Upper lobe of left lung (tissue), 6 donors: ENCODE measurements at regions not wholly inside any gene's neighbourhood (a gene's known extent, or its start where the extent isn't known, plus 50 kb on each side); places are given as distances from the start of the nearest gene placed in this dataset.

Experiments used
- ATAC-seq, 2 donors: fragments of 200-7000 bp; cut with Tn5 transposase; one replicate each; pipeline ENCODE4 v1.9.1; 2022; ENCODE audit warnings: mild to moderate bottlenecking in 2 of 2, moderate library complexity in 2 of 2; ENCODE audit not compliant: low FRiP score in 2 of 2
- DNase-seq, 2 donors: peaks; one replicate each; pipeline ENCODE4 v3.0.0-alpha.2; 2019 to 2020
- H3K27ac ChIP-seq, 4 donors: fragments of 200-600 bp; sonication (generic); one replicate each; pipeline ENCODE4 v1.5.1; 2016 to 2019
- H3K27me3 ChIP-seq, 4 donors: fragments of 200-600 bp; sonication (generic); one replicate each; pipeline ENCODE4 v1.5.1; 2017 to 2019
- H3K36me3 ChIP-seq, 4 donors: fragments of 200-600 bp; sonication (generic); one replicate each; pipeline ENCODE4 v1.5.1; 2016 to 2019
- H3K4me1 ChIP-seq, 4 donors: fragments of 200-600 bp; sonication (generic); one replicate each; pipeline ENCODE4 v1.5.1; 2018 to 2019
- H3K4me3 ChIP-seq, 4 donors: fragments of 200-600 bp; sonication (generic); one replicate each; pipeline ENCODE4 v1.5.1; 2017 to 2019; ENCODE audit warnings: mild to moderate bottlenecking in 2 of 4, moderate library complexity in 1 of 4
- H3K9me3 ChIP-seq, 4 donors: fragments of 200-600 bp; sonication (generic); one replicate each; pipeline ENCODE4 v1.5.1; 2018 to 2019
- EP300 ChIP-seq, 4 donors: sonication (generic); formaldehyde crosslinking; IDR thresholded peaks; one replicate each; pipeline ENCODE4 v1.5.1; 2017; ENCODE audit warnings: antibody characterized with exemption in 4 of 4, control low read depth in 2 of 4
- POLR2A ChIP-seq, 4 donors: fragments of 450-650 bp; IDR thresholded peaks; one replicate each; pipeline ENCODE4 v1.5.1; 2016 to 2017; ENCODE audit warnings: antibody characterized with exemption in 4 of 4, mild to moderate bottlenecking in 2 of 4
- POLR2AphosphoS5 ChIP-seq, 2 donors: sonication (generic); formaldehyde crosslinking; IDR thresholded peaks; one replicate each; pipeline ENCODE4 v1.5.1; 2017; ENCODE audit warnings: antibody characterized with exemption in 2 of 2
- WGBS, 2 donors: methylation state at CpG; one replicate each; pipeline ENCODE4 v1.1.5; 2017 to 2018; 5-methylcytosine and 5-hydroxymethylcytosine counted together
- TF ChIP-seq, protein P1 (sequence below), 6 experiments: fragments of 450-650 bp in 4 of 6; fragments of 200-600 bp in 2 of 6; sonication (generic) in 2 of 6; IDR thresholded peaks; one replicate each; pipeline ENCODE4 v1.5.1; 2016 to 2019; ENCODE audit warnings: antibody characterized with exemption in 6 of 6
- donor health status: DM: no; HTN: no; CAD: no; lungs with moderate emphysema.
- donor health status: DM: no; HTN: yes; CAD: no; lungs with severe emphysema.

DNA sequence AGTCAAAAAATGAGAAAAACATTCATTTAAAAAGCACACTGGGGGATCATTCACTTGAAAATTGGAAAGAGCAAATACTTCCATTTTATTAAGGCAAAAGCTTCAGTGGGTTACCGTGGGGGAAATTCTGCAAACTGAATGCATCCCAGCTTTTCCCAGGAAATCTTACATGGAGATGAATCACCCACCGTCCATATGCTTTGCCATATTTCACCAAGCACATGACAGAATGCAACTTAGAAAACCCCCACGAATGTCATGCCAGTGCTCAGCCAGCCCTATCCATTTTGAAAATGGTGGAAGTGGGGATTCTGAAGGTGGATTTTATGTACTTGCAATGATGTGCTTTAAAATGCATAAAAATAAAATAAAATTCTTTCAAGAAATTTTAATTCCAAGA lies 485.5 kb upstream of the ID2 start:
- Histone ChIP-seq H3K4me1 (no peaks in the 10 kb centered on the region), H3K27ac (no peak overlapping the region), H3K4me3 (no peak overlapping the region), H3K36me3 (no peaks in the 10 kb centered on the region), H3K9me3 (no peaks in the 10 kb centered on the region), H3K27me3 (no peaks in the 10 kb centered on the region)
- ATAC-seq (no peak), DNase-seq (no peak)
- TF ChIP-seq EP300 (IDR thresholded peaks at IDR 0.05) (no peak), POLR2AphosphoS5 (IDR thresholded peaks at IDR 0.05) (no peak), POLR2A (IDR thresholded peaks at IDR 0.05) (no peak)
- TF ChIP-seq, protein P1, sequence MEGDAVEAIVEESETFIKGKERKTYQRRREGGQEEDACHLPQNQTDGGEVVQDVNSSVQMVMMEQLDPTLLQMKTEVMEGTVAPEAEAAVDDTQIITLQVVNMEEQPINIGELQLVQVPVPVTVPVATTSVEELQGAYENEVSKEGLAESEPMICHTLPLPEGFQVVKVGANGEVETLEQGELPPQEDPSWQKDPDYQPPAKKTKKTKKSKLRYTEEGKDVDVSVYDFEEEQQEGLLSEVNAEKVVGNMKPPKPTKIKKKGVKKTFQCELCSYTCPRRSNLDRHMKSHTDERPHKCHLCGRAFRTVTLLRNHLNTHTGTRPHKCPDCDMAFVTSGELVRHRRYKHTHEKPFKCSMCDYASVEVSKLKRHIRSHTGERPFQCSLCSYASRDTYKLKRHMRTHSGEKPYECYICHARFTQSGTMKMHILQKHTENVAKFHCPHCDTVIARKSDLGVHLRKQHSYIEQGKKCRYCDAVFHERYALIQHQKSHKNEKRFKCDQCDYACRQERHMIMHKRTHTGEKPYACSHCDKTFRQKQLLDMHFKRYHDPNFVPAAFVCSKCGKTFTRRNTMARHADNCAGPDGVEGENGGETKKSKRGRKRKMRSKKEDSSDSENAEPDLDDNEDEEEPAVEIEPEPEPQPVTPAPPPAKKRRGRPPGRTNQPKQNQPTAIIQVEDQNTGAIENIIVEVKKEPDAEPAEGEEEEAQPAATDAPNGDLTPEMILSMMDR (IDR thresholded peaks at IDR 0.05), result no peak
- WGBS, 2 donors, result 93 to 94% methylated on average over 3 of the region's 3 CpGs

DNA sequence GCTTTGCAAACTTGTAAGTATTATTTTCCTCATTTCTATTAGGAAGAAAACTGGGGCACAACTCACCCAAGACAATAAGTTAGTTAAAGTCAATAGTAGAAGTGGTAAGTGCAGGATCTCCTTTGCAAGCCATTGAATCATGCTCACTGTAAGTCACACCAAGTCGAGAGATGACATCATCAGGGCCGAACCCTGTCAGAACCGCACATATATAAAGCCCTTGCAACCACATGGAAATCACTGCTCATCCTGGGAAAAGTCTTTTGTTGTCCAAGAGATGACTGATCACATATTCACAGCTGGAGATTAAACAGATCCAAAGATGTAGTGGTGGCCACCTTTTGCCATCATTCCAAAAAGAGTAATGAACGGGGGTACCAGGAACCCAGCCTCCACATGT lies 484.8 kb upstream of the ID2 start:
- DNase-seq (no peak), ATAC-seq (no peak)
- Histone ChIP-seq H3K4me3 (no peak overlapping the region), H3K4me1 (no peaks in the 10 kb centered on the region), H3K36me3 (no peaks in the 10 kb centered on the region), H3K27ac (no peak overlapping the region), H3K27me3 (no peaks in the 10 kb centered on the region), H3K9me3 (no peaks in the 10 kb centered on the region)
- TF ChIP-seq, protein P1 (IDR thresholded peaks at IDR 0.05), result no peak
- TF ChIP-seq POLR2A (IDR thresholded peaks at IDR 0.05), result no peak
- no peak for TF ChIP-seq POLR2AphosphoS5 (IDR thresholded peaks at IDR 0.05)
- TF ChIP-seq EP300 (IDR thresholded peaks at IDR 0.05), result no peak
- 93 to 98% methylated on average over 4 of the region's 4 CpGs for WGBS, 2 donors

DNA sequence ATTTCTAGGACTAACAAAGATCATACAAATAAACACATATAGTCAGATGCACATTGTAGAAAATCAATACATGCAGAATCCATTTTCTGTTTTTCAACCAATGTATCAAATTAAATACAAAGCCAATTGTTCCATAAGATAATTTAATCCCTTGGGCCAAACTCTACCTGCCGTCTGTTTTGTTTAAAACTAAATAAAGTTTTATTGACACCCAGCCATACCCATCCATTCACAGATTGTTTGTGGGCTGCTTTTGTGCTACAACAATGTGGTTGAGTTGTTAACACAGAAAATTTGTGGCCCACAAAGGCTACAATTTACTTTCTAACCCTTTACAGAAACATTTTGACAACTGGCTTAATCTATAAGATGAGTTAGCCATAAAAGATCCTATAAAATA lies 484.0 kb upstream of the ID2 start:
- 90% methylated on average over 1 of the region's 1 CpG for WGBS, 2 donors
- Histone ChIP-seq H3K27me3 (no peaks in the 10 kb centered on the region), H3K36me3 (no peaks in the 10 kb centered on the region), H3K27ac (no peak overlapping the region), H3K4me1 (no peaks in the 10 kb centered on the region), H3K4me3 (no peak overlapping the region), H3K9me3 (no peaks in the 10 kb centered on the region)
- no peak for TF ChIP-seq POLR2A (IDR thresholded peaks at IDR 0.05)
- TF ChIP-seq, protein P1 (IDR thresholded peaks at IDR 0.05), result no peak
- TF ChIP-seq EP300 (IDR thresholded peaks at IDR 0.05), result no peak
- no peak for TF ChIP-seq POLR2AphosphoS5 (IDR thresholded peaks at IDR 0.05)
- ATAC-seq (no peak), DNase-seq (no peak)

DNA sequence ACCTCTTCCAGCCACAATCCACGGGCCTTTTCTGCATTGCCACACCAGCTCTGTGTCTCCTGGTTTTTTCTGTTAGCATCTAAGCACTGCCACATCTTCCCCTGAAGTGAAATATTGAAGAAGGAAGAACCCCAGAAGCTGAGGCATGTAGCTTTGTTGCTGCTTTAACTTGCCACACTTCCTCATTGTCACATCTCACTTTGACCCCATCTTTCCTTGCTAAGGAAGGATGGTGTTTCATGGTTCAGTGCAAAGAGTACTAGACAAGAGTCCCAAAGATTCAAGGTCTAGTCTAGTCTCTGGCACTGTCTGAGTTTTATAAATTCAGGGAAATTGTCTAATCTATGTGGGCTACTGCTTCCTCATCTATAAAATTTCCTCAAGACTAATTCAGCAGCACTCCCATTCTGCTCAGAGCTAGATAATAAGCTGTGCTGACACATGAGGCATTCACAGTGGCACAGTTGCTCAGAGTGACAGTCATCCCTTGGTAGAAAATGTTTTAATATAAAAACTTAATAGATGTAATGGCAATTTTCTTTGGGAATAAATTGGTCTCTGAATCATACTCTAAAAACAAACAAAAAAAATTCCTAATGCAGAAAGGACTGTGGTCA lies 483.0 kb upstream of the ID2 start:
- no peak for ATAC-seq
- Histone ChIP-seq H3K9me3 (no peaks in the 10 kb centered on the region), H3K4me3 (no peak overlapping the region)

DNA sequence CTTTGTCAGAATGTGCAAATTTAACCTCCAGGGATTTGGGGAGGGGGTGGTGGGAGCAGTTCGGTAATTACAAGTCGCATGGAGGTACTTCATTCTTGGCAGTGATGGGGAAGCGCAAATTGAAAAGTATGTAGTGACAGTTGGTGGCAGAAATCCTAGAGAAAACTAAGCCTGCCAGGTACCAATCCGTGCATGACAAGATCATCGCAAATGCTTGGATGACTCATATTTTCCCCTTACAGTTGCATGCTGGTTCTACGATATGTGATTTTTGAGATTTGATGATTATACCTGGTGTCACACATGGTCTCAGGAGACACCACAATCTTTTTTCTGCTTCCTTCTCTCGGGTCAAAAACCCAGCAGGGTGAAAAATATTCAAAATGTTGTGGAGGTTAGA lies 479.7 kb upstream of the ID2 start:
- DNase-seq (no peak), ATAC-seq (no peak)
- no peak overlapping the region for H3K27ac ChIP-seq
- no peak overlapping the region for H3K4me3 ChIP-seq
- H3K4me1 ChIP-seq, result no peaks in the 10 kb centered on the region
- TF ChIP-seq POLR2A (IDR thresholded peaks at IDR 0.05) (no peak), POLR2AphosphoS5 (IDR thresholded peaks at IDR 0.05) (no peak), EP300 (IDR thresholded peaks at IDR 0.05) (no peak)
- TF ChIP-seq, protein P1 (IDR thresholded peaks at IDR 0.05), result no peak
- no peaks in the 10 kb centered on the region for H3K9me3 ChIP-seq
- no peaks in the 10 kb centered on the region for H3K36me3 ChIP-seq
- H3K27me3 ChIP-seq, result no peaks in the 10 kb centered on the region
- WGBS, 2 donors, result 71 to 78% methylated on average over 7 of the region's 7 CpGs

More for the DNA sequence above, 483.0 kb upstream of the ID2 start:
- Histone ChIP-seq H3K27me3 (no peaks in the 10 kb centered on the region), H3K27ac (no peak overlapping the region), H3K4me1 (no peaks in the 10 kb centered on the region), H3K36me3 (no peaks in the 10 kb centered on the region)
- 61 to 71% methylated on average over 1 of the region's 1 CpG for WGBS, 2 donors
- DNase-seq, result no peak
- no peak for TF ChIP-seq POLR2A (IDR thresholded peaks at IDR 0.05)
- TF ChIP-seq, protein P1 (IDR thresholded peaks at IDR 0.05), result no peak
- TF ChIP-seq POLR2AphosphoS5 (IDR thresholded peaks at IDR 0.05), result no peak
